WTC11 (cell line): ENCODE measurements at regions not wholly inside any gene's neighbourhood (a gene's known extent, or its start where the extent isn't known, plus 50 kb on each side); places are given as distances from the start of the nearest gene placed in this dataset.
A peak's percentile ranks its signal among the peaks of the same experiment; 100 is the strongest.

Experiments
- ATAC-seq: fragments of 200-7000 bp; cut with Tn5 transposase; 2 replicates; pipeline ENCODE4 v1.10.0; 2021; ENCODE audit warnings: mild to moderate bottlenecking, moderate library complexity
- CTCF ChIA-PET: fragments of 300-600 bp; sonication (Branson Sonifier 250); formaldehyde crosslinking; loops from one replicate; lab custom pipeline; 2021; ENCODE audit warnings: antibody characterized with exemption; lab: Charles Lee
- POLR2A ChIA-PET: fragments of 350-600 bp; sonication (Branson Sonifier 250); formaldehyde crosslinking; loops from one replicate; lab custom pipeline; 2021; ENCODE audit warnings: antibody characterized with exemption; lab: Charles Lee
- DNase-seq: peaks from one replicate; pipeline ENCODE4 v3.0.0; 2021; ENCODE audit warnings: low spot score
- H3K27ac Mint-ChIP-seq: 2 replicates; pipeline ENCODE4 v1.8.0; 2021; ENCODE audit warnings: mixed read lengths
- H3K27me3 Mint-ChIP-seq: 2 replicates; pipeline ENCODE4 v1.8.0; 2021; ENCODE audit warnings: low read depth, mild to moderate bottlenecking, moderate library complexity, mixed read lengths
- H3K36me3 Mint-ChIP-seq: 2 replicates; pipeline ENCODE4 v1.8.0; 2021; ENCODE audit warnings: mixed read lengths
- H3K4me1 Mint-ChIP-seq: 2 replicates; pipeline ENCODE4 v1.8.0; 2022; ENCODE audit warnings: mixed read lengths
- H3K4me3 Mint-ChIP-seq: 2 replicates; pipeline ENCODE4 v1.8.0; 2021; ENCODE audit warnings: mild to moderate bottlenecking, moderate library complexity, mixed read lengths
- H3K9me3 Mint-ChIP-seq: 2 replicates; pipeline ENCODE4 v1.8.0; 2021; ENCODE audit warnings: mixed read lengths
- CREM ChIP-seq: sonication (generic); formaldehyde crosslinking; IDR thresholded peaks from 2 replicates; pipeline ENCODE4 v1.8.1; 2022; ENCODE audit warnings: mild to moderate bottlenecking, missing genetic modification reagents, moderate library complexity
- EMX1 ChIP-seq: fragments of 250-450 bp; sonication (Bioruptor Pico); IDR thresholded peaks from 2 replicates; pipeline ENCODE4 v1.8.0; 2021; ENCODE audit warnings: mild to moderate bottlenecking
- ETV6 ChIP-seq: sonication (generic); formaldehyde crosslinking; IDR thresholded peaks from 2 replicates; pipeline ENCODE4 v1.8.1; 2022; ENCODE audit warnings: mild to moderate bottlenecking, missing genetic modification reagents
- HMGA2 ChIP-seq: fragments of 250-450 bp; sonication (Bioruptor Pico); IDR thresholded peaks from 2 replicates; pipeline ENCODE4 v1.4.0; 2021; ENCODE audit warnings: mild to moderate bottlenecking, moderate library complexity
- NR2C2 ChIP-seq: sonication (generic); formaldehyde crosslinking; IDR thresholded peaks from 2 replicates; pipeline ENCODE4 v1.8.0; 2022; ENCODE audit warnings: mild to moderate bottlenecking, missing genetic modification reagents
- NR3C1 ChIP-seq: sonication (generic); formaldehyde crosslinking; conservative IDR thresholded peaks from 2 replicates; pipeline ENCODE4 v1.8.1; 2023; ENCODE audit warnings: low read depth, mild to moderate bottlenecking, missing genetic modification reagents
- PRRX2 ChIP-seq: fragments of 250-450 bp; sonication (Bioruptor Pico); IDR thresholded peaks from 2 replicates; pipeline ENCODE4 v1.8.0; 2021; ENCODE audit warnings: mild to moderate bottlenecking
- SMAD3 ChIP-seq: sonication (generic); formaldehyde crosslinking; IDR thresholded peaks from 2 replicates; pipeline ENCODE4 v1.8.0; 2022; ENCODE audit warnings: missing genetic modification reagents, mild to moderate bottlenecking, borderline replicate concordance
- TEAD4 ChIP-seq: sonication (generic); formaldehyde crosslinking; IDR thresholded peaks from 2 replicates; pipeline ENCODE4 v1.8.0; 2022; ENCODE audit warnings: mild to moderate bottlenecking, missing genetic modification reagents
- TP53 ChIP-seq: sonication (generic); formaldehyde crosslinking; IDR thresholded peaks from 2 replicates; pipeline ENCODE4 v1.8.1; 2023; ENCODE audit warnings: mild to moderate bottlenecking, missing genetic modification reagents
- ZNF138 ChIP-seq: sonication (generic); formaldehyde crosslinking; conservative IDR thresholded peaks from 2 replicates; pipeline ENCODE4 v1.8.1; 2022; ENCODE audit warnings: mild to moderate bottlenecking, moderate library complexity, missing genetic modification reagents
- ZNF317 ChIP-seq: sonication (generic); formaldehyde crosslinking; IDR thresholded peaks from 2 replicates; pipeline ENCODE4 v1.8.1; 2023; ENCODE audit warnings: low read depth, mild to moderate bottlenecking, moderate library complexity, missing genetic modification reagents, borderline replicate concordance
- ZNF423 ChIP-seq: fragments of 250-450 bp; sonication (Bioruptor Pico); IDR thresholded peaks from 2 replicates; pipeline ENCODE4 v2.1.2; 2022; ENCODE audit warnings: mild to moderate bottlenecking, moderate library complexity
- ZNF671 ChIP-seq: fragments of 250-450 bp; sonication (Bioruptor Pico); IDR thresholded peaks from 2 replicates; pipeline ENCODE4 v1.8.0; 2021; ENCODE audit warnings: mild to moderate bottlenecking
- TF ChIP-seq, protein P1 (sequence below): sonication (generic); formaldehyde crosslinking; IDR thresholded peaks from 2 replicates; pipeline ENCODE4 v1.8.0; 2022; ENCODE audit warnings: mild to moderate bottlenecking, missing genetic modification reagents
- TF ChIP-seq, protein P2 (sequence below): fragments of 200-600 bp; IDR thresholded peaks from 2 replicates; pipeline ENCODE4 v1.8.0; 2022; ENCODE audit warnings: antibody characterized with exemption
- TF ChIP-seq, protein P3 (sequence below): sonication (generic); formaldehyde crosslinking; IDR thresholded peaks from 2 replicates; pipeline ENCODE4 v1.8.1; 2022; ENCODE audit warnings: missing genetic modification reagents, borderline replicate concordance
- TF ChIP-seq, protein P4 (sequence below): sonication (generic); formaldehyde crosslinking; IDR thresholded peaks from 2 replicates; pipeline ENCODE4 v1.8.1; 2023; ENCODE audit warnings: mild to moderate bottlenecking, moderate library complexity, missing genetic modification reagents
- TF ChIP-seq, protein P5 (sequence below): sonication (generic); formaldehyde crosslinking; IDR thresholded peaks from 2 replicates; pipeline ENCODE4 v1.8.0; 2023; ENCODE audit warnings: missing genetic modification reagents
- TF ChIP-seq, protein P6 (sequence below): fragments of 250-450 bp; sonication (Bioruptor Pico); conservative IDR thresholded peaks from 2 replicates; pipeline ENCODE4 v1.9.0; 2021; ENCODE audit warnings: mild to moderate bottlenecking
- TF ChIP-seq, protein P7 (sequence below): sonication (generic); formaldehyde crosslinking; IDR thresholded peaks from 2 replicates; pipeline ENCODE4 v1.8.0; 2022; ENCODE audit warnings: mild to moderate bottlenecking, missing genetic modification reagents

DNA sequence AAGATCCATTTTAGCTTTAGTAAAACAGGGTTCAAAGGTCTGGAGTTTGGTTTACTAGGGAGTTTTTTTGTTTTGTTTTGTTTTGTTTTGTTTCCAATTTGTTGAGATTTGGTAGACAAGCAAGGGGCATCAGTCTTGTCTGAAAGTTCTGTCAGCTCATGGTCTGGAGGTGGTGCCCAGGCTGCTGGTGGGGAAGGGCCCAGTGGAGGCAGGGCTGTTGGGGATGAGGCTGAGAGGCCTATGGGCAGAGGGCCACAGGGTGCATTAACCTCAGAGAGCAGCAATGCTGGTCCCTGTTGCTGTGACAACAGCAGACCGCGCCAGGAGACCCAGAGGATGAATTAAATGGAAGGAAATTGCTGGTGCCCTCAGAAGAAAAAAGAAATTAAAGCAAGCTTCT lies 174.5 kb downstream of the FGF1 start (continued):
- TF ChIP-seq, protein P1, sequence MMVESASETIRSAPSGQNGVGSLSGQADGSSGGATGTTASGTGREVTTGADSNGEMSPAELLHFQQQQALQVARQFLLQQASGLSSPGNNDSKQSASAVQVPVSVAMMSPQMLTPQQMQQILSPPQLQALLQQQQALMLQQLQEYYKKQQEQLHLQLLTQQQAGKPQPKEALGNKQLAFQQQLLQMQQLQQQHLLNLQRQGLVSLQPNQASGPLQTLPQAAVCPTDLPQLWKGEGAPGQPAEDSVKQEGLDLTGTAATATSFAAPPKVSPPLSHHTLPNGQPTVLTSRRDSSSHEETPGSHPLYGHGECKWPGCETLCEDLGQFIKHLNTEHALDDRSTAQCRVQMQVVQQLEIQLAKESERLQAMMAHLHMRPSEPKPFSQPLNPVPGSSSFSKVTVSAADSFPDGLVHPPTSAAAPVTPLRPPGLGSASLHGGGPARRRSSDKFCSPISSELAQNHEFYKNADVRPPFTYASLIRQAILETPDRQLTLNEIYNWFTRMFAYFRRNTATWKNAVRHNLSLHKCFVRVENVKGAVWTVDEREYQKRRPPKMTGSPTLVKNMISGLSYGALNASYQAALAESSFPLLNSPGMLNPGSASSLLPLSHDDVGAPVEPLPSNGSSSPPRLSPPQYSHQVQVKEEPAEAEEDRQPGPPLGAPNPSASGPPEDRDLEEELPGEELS (CRISPR knock-in tag), result no peak
- TF ChIP-seq ETV6 (CRISPR knock-in tag) (no peak), TP53 (CRISPR knock-in tag) (no peak)
- TF ChIP-seq, all 79 proteins: peak for 0

DNA sequence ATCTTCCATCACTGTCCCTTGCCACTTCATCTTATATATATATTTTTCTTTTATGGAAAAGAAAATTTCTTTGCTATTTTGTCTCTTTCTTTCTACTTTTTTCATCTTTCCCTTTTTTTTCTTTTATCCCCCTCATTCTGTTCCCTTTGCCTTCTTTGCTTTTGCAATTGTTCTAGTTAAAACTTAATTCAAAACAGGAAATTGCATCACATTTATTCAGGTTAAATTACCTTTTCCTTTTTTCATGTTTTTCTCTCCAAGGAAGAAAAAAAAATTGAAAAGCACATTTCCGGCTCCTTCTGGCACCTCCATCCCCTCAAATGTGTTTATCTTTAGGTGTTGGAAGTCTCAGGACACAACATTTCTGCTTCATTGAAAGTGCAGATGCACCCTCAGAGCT lies 176.9 kb downstream of the FGF1 start:
- no peak for DNase-seq
- no peaks in the 10 kb centered on the region for H3K27me3 Mint-ChIP-seq
- H3K27ac Mint-ChIP-seq, result no peak overlapping the region
- peaks cover 30% of the 10 kb centered on the region for H3K4me1 Mint-ChIP-seq
- ATAC-seq, result no peak
- CTCF ChIA-PET, result no interaction called here
- POLR2A ChIA-PET, result interaction anchor here (0.7 kb wide), 1 partner anchor 33 kb away, joined by 3 read pairs; no protein-coding TSS in a partner anchor
- H3K9me3 Mint-ChIP-seq, result no peaks in the 10 kb centered on the region
- no peaks in the 10 kb centered on the region for H3K36me3 Mint-ChIP-seq
- H3K4me3 Mint-ChIP-seq, result no peak overlapping the region
- TF ChIP-seq SMAD3 (CRISPR knock-in tag), result no peak
- no peak for TF ChIP-seq NR3C1 (CRISPR knock-in tag)
- no peak for TF ChIP-seq ZNF423 (CRISPR knock-in tag)
- TF ChIP-seq ZNF671 (CRISPR knock-in tag), result no peak
- no peak for TF ChIP-seq CREM (CRISPR knock-in tag)
- TF ChIP-seq, protein P1 (CRISPR knock-in tag), result no peak
- no peak for TF ChIP-seq TEAD4 (CRISPR knock-in tag)
- TF ChIP-seq, protein P2, sequence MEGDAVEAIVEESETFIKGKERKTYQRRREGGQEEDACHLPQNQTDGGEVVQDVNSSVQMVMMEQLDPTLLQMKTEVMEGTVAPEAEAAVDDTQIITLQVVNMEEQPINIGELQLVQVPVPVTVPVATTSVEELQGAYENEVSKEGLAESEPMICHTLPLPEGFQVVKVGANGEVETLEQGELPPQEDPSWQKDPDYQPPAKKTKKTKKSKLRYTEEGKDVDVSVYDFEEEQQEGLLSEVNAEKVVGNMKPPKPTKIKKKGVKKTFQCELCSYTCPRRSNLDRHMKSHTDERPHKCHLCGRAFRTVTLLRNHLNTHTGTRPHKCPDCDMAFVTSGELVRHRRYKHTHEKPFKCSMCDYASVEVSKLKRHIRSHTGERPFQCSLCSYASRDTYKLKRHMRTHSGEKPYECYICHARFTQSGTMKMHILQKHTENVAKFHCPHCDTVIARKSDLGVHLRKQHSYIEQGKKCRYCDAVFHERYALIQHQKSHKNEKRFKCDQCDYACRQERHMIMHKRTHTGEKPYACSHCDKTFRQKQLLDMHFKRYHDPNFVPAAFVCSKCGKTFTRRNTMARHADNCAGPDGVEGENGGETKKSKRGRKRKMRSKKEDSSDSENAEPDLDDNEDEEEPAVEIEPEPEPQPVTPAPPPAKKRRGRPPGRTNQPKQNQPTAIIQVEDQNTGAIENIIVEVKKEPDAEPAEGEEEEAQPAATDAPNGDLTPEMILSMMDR, result no peak
- TF ChIP-seq TP53 (CRISPR knock-in tag), result no peak
- TF ChIP-seq, protein P3, sequence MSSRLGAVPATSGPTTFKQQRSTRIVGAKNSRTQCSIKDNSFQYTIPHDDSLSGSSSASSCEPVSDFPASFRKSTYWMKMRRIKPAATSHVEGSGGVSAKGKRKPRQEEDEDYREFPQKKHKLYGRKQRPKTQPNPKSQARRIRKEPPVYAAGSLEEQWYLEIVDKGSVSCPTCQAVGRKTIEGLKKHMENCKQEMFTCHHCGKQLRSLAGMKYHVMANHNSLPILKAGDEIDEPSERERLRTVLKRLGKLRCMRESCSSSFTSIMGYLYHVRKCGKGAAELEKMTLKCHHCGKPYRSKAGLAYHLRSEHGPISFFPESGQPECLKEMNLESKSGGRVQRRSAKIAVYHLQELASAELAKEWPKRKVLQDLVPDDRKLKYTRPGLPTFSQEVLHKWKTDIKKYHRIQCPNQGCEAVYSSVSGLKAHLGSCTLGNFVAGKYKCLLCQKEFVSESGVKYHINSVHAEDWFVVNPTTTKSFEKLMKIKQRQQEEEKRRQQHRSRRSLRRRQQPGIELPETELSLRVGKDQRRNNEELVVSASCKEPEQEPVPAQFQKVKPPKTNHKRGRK, result no peak
- TF ChIP-seq ZNF138, result no peak

DNA sequence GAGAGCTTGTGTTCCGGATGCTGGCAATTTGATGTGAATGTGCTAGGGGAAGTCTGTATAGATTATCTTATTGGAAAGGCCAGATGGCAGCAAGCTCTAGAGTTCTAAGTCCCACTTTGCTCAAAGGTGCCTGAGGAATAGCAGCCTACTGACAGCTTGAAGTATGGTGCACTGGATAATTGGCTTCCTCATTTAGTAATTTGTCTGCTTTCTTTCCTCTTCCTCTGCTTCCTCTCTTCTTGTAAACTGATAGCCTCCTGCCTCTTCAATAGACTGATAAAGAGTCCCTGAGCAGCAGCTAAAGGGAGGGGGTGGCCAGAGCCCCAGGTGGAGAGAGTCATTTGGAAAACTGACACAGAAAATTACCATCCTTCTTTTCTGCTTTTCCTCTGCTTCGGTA lies 177.3 kb downstream of the FGF1 start:
- Mint-ChIP-seq H3K9me3 (no peaks in the 10 kb centered on the region), H3K27me3 (no peaks in the 10 kb centered on the region)
- TF ChIP-seq, protein P4, sequence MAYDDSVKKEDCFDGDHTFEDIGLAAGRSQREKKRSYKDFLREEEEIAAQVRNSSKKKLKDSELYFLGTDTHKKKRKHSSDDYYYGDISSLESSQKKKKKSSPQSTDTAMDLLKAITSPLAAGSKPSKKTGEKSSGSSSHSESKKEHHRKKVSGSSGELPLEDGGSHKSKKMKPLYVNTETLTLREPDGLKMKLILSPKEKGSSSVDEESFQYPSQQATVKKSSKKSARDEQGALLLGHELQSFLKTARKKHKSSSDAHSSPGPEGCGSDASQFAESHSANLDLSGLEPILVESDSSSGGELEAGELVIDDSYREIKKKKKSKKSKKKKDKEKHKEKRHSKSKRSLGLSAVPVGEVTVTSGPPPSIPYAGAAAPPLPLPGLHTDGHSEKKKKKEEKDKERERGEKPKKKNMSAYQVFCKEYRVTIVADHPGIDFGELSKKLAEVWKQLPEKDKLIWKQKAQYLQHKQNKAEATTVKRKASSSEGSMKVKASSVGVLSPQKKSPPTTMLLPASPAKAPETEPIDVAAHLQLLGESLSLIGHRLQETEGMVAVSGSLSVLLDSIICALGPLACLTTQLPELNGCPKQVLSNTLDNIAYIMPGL (CRISPR knock-in tag), result no peak
- TF ChIP-seq PRRX2 (CRISPR knock-in tag), result no peak
- TF ChIP-seq ZNF317, result no peak
- TF ChIP-seq, protein P5, sequence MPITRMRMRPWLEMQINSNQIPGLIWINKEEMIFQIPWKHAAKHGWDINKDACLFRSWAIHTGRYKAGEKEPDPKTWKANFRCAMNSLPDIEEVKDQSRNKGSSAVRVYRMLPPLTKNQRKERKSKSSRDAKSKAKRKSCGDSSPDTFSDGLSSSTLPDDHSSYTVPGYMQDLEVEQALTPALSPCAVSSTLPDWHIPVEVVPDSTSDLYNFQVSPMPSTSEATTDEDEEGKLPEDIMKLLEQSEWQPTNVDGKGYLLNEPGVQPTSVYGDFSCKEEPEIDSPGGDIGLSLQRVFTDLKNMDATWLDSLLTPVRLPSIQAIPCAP (CRISPR knock-in tag), result no peak
- TF ChIP-seq NR2C2 (CRISPR knock-in tag), result no peak
- no peak for TF ChIP-seq HMGA2 (CRISPR knock-in tag)
- TF ChIP-seq, protein P6, sequence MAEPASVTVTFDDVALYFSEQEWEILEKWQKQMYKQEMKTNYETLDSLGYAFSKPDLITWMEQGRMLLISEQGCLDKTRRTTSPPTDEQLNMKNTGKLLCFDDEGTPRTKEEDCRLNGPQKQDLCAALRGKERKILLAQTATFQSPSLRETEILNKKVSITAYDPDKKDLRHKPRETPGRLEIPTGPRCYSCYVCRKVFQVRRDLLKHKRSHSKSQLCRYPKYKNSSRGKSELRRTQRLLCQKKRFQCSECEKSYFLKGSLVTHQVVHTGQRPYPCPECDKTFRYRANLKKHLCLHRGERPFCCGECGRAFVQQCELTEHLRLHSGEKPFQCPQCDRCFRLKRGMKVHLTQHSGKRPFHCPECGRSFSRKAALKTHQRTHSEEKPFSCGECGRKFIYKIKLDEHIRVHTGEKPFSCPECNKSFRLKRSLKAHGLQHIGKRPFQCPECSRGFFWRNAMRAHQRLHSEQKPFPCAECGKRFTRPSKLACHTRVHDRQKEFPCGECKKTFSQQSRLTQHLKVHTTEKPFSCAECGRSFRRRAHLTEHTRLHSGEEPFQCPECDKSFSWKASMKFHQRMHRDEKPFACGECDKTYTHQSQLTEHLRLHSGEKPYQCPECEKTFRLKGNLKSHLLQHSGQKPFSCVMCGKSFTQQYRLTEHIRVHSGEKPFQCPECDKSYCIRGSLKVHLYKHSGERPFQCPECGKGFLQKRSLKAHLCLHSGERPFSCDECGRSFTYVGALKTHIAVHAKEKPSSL (CRISPR knock-in tag), result no peak
- TF ChIP-seq NR3C1 (CRISPR knock-in tag), result no peak
- TF ChIP-seq, protein P7, sequence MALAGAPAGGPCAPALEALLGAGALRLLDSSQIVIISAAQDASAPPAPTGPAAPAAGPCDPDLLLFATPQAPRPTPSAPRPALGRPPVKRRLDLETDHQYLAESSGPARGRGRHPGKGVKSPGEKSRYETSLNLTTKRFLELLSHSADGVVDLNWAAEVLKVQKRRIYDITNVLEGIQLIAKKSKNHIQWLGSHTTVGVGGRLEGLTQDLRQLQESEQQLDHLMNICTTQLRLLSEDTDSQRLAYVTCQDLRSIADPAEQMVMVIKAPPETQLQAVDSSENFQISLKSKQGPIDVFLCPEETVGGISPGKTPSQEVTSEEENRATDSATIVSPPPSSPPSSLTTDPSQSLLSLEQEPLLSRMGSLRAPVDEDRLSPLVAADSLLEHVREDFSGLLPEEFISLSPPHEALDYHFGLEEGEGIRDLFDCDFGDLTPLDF (CRISPR knock-in tag), result no peak
- TF ChIP-seq EMX1 (CRISPR knock-in tag), result no peak

More for the DNA sequence above, 177.3 kb downstream of the FGF1 start:
- DNase-seq, result no peak
- ATAC-seq, result peak; percentile 71
- Mint-ChIP-seq H3K27ac (peak overlapping the region; percentile 12; the same call in 1 of the 2 replicates), H3K4me3 (no peak overlapping the region), H3K36me3 (no peaks in the 10 kb centered on the region), H3K4me1 (peaks cover 30% of the 10 kb centered on the region)
- ChIA-PET POLR2A (interaction anchor here (0.5 to 0.7 kb wide), 2 partner anchors 33 to 1837 kb away, joined by 3 read pairs; no protein-coding TSS in a partner anchor), CTCF (no interaction called here)
